Endothelial cell of umbilical vein (primary cell): ENCODE measurements at regions not wholly inside any gene's neighbourhood (a gene's known extent, or its start where the extent isn't known, plus 50 kb on each side); places are given as distances from the start of the nearest gene placed in this dataset. TPM values are rescaled to one million over a fixed set of nuclear protein-coding genes. Genes with fewer than 3 reads are reported as not detected.

ENCODE experiments used
- BruUV-seq: library from RNA; stranded (reverse); fragments of 400-500 nt; replicated peaks from 2 replicates; lab custom pipeline; 2021; lab: Mats Ljungman, UMichigan
- CTCF ChIA-PET: fragments of 300-600, 350-600 bp; sonication (Branson Sonifier 250); formaldehyde crosslinking; loops from one replicate; lab custom pipeline; 2021; ENCODE audit warnings: antibody characterized with exemption, inconsistent platforms; lab: Charles Lee
- POLR2A ChIA-PET: fragments of 300-600, 350-600 bp; sonication (Branson Sonifier 250); formaldehyde crosslinking; loops from one replicate; lab custom pipeline; 2021; ENCODE audit warnings: antibody characterized with exemption, inconsistent platforms; lab: Charles Lee
- DNase-seq: peaks from one replicate; pipeline ENCODE4 v3.0.0-alpha.2; 2011; ENCODE audit warnings: low read depth, low spot score
- FAIRE-seq: peaks from 2 replicates; lab custom pipeline; 2011; peaks lifted over from hg19 to GRCh38; lab: Jason Lieb, UNC
- H2AFZ ChIP-seq: 2 replicates; pipeline ENCODE4 v1.6.0; 2012; ENCODE audit warnings: low read depth, low read length, control low read depth, inconsistent platforms
- H3K27ac ChIP-seq: 2 replicates; pipeline ENCODE4 v1.5.1; 2011; ENCODE audit warnings: low read depth, mild to moderate bottlenecking, control low read depth, low read length, moderate library complexity; ENCODE audit not compliant: insufficient read depth
- H3K27me3 ChIP-seq, 2 experiments: 2 replicates each; pipeline versions ENCODE4 v1.6.0 to v1.6.1; 2011; ENCODE audit warnings: low read length in 2 of 2, mixed read lengths in 1 of 2; ENCODE audit not compliant: control insufficient read depth in 2 of 2, insufficient read depth in 2 of 2
- H3K36me3 ChIP-seq, 2 experiments: 2 replicates in 1 of 2; 3 replicates in 1 of 2; pipeline ENCODE4 v1.5.1; 2011; ENCODE audit warnings: low read length in 2 of 2, mild to moderate bottlenecking in 1 of 2, moderate library complexity in 1 of 2; ENCODE audit not compliant: control insufficient read depth in 2 of 2, insufficient read depth in 2 of 2; ENCODE audit errors: extremely low read depth in 1 of 2
- H3K4me1 ChIP-seq: 3 replicates; pipeline ENCODE4 v1.5.1; 2011; ENCODE audit warnings: mild to moderate bottlenecking, low read length; ENCODE audit not compliant: control insufficient read depth, insufficient read depth; ENCODE audit errors: extremely low read depth
- H3K4me2 ChIP-seq: 2 replicates; pipeline ENCODE4 v1.6.1; 2011; ENCODE audit warnings: low read length, control low read depth, mixed read lengths; ENCODE audit not compliant: insufficient read depth
- H3K4me3 ChIP-seq, 3 experiments: fragments of 200-600 bp in 1 of 3; sonication (generic), shearing (Covaris generic) in 1 of 3; replicated peaks in 1 of 3; 2 replicates each; pipeline ENCODE4 v1.5.1; 2011 to 2016; ENCODE audit warnings: control low read depth in 3 of 3, low read length in 3 of 3, mild to moderate bottlenecking in 2 of 3, inconsistent platforms in 1 of 3, low read depth in 1 of 3, moderate library complexity in 1 of 3; ENCODE audit not compliant: insufficient read depth in 1 of 3
- H3K79me2 ChIP-seq: 2 replicates; pipeline ENCODE4 v1.6.0; 2012; ENCODE audit warnings: low read length, inconsistent platforms; ENCODE audit not compliant: control insufficient read depth, insufficient read depth
- H3K9ac ChIP-seq: replicated peaks from 2 replicates; pipeline ENCODE3; 2011; ENCODE audit warnings: low read length, control low read depth; ENCODE audit not compliant: insufficient read depth; ENCODE audit errors: extremely low read depth
- H3K9me1 ChIP-seq: replicated peaks from 3 replicates; pipeline ENCODE4 v1.6.0; 2011; ENCODE audit warnings: mild to moderate bottlenecking, low read length; ENCODE audit not compliant: control insufficient read depth, insufficient read depth; ENCODE audit errors: extremely low read depth
- H3K9me3 ChIP-seq: replicated peaks from 2 replicates; pipeline ENCODE4 v1.5.1; 2012; ENCODE audit warnings: low read length, inconsistent platforms; ENCODE audit not compliant: control insufficient read depth, insufficient read depth
- H4K20me1 ChIP-seq: replicated peaks from 2 replicates; pipeline ENCODE3; 2011; ENCODE audit warnings: mild to moderate bottlenecking, low read length; ENCODE audit not compliant: control insufficient read depth, insufficient read depth; ENCODE audit errors: extremely low read depth
- EZH2 ChIP-seq: IDR thresholded peaks from 2 replicates; pipeline ENCODE4 v1.6.1; 2012; ENCODE audit warnings: borderline replicate concordance, low read depth, mild to moderate bottlenecking, moderate library complexity, low read length, inconsistent platforms; ENCODE audit not compliant: severe bottlenecking
- FOS ChIP-seq: IDR thresholded peaks from 2 replicates; pipeline ENCODE4 v1.6.1; 2011; ENCODE audit warnings: mild to moderate bottlenecking, low read length, moderate library complexity, borderline replicate concordance; ENCODE audit not compliant: insufficient read depth
- GATA2 ChIP-seq: IDR thresholded peaks from 2 replicates; pipeline ENCODE4 v1.7.0; 2011; ENCODE audit warnings: low read depth, mild to moderate bottlenecking, moderate library complexity, mixed read lengths, low read length; ENCODE audit not compliant: insufficient read length, insufficient read depth
- JUN ChIP-seq: IDR thresholded peaks from 2 replicates; pipeline ENCODE4 v1.6.1; 2011; ENCODE audit warnings: borderline replicate concordance, low read depth; ENCODE audit not compliant: insufficient read length, insufficient read depth
- MAX ChIP-seq: IDR thresholded peaks from 2 replicates; pipeline ENCODE4 v1.6.1; 2011; ENCODE audit not compliant: insufficient read depth, insufficient read length
- MYC ChIP-seq: IDR thresholded peaks from one replicate; pipeline ENCODE4 v1.6.1; 2011; ENCODE audit warnings: mild to moderate bottlenecking, low read depth, low read length
- POLR2A ChIP-seq: IDR thresholded peaks from 2 replicates; pipeline ENCODE4 v1.6.1; 2012; ENCODE audit warnings: low read depth, mild to moderate bottlenecking, control low read depth, low read length
- POLR2AphosphoS5 ChIP-seq: IDR thresholded peaks from 2 replicates; pipeline ENCODE4 v1.6.1; 2012; ENCODE audit warnings: low read depth, mild to moderate bottlenecking, control low read depth, low read length, moderate library complexity; ENCODE audit not compliant: insufficient read depth
- dilution Hi-C: fragments of 300-500 bp; cut with MboI; formaldehyde crosslinking; loops from one replicate; pipeline ENCODE4 v1.15.0; 2019; ENCODE audit warnings: low sequenced_read_pairs; ENCODE audit not compliant: extremely low pct_ligation_motif_present
- intact Hi-C: fragments of 100-400 bp; cut with micrococcal nuclease; formaldehyde crosslinking; loops from one replicate; pipeline ENCODE4 v1.10.0; 2022
- microRNA-seq: library from miRNA; unstranded; fragments of <30 nt; microRNA quantifications from one replicate; pipeline ENCODE4 v1.2.0, GENCODE V29; 2021; ENCODE audit warnings: borderline number of aligned reads, borderline replicate concordance
- small RNA-seq: library from RNA; depleted of rRNA; stranded (forward); fragments of <200 nt; gene quantifications from one replicate; pipeline ENCODE3, GENCODE V24; 2012; ENCODE audit warnings: low replicate concordance, low read depth; ENCODE audit not compliant: insufficient read depth, insufficient read length

- no TSS peak for BruUV-seq
- Histone ChIP-seq H3K4me1 (no peaks in the 10 kb centered on the region), H3K27ac (no peak overlapping the region), H2AFZ (no peak overlapping the region), H3K27me3 (peaks cover 0 to 4% of the 10 kb centered on the region in 2 experiments), H3K4me2 (no peak overlapping the region), H3K36me3 (no peaks in the 10 kb centered on the region), H3K4me3 (no peak overlapping the region), H3K9me1 (no peaks in the 10 kb centered on the region), H3K9ac (no peak overlapping the region), H3K79me2 (no peaks in the 10 kb centered on the region), H4K20me1 (no peaks in the 10 kb centered on the region), H3K9me3 (no peaks in the 10 kb centered on the region)
- TF ChIP-seq POLR2AphosphoS5 (no peak), EZH2 (no peak), FOS (no peak), MYC (no peak), JUN (no peak), MAX (no peak)
- POLR2A ChIA-PET, result interaction anchor here (0.6 kb wide), 1 partner anchor 49 kb away, joined by 3 read pairs; no protein-coding TSS in a partner anchor
- FAIRE-seq, result no peak
- intact Hi-C loops (no loop called here), dilution Hi-C loops (no loop called here)
- CTCF ChIA-PET, result no interaction called here
- no peak for DNase-seq
These were observed 98.8 kb downstream of the SNX19 start for GRCh38 chr11:130817330-130817944.

GRCh38 chr11:130819625-130820024 lies 96.7 kb downstream of the SNX19 start:
- Histone ChIP-seq H3K79me2 (no peaks in the 10 kb centered on the region), H2AFZ (no peak overlapping the region), H3K9ac (no peak overlapping the region), H3K36me3 (no peaks in the 10 kb centered on the region), H3K9me1 (no peaks in the 10 kb centered on the region), H3K9me3 (no peaks in the 10 kb centered on the region), H4K20me1 (no peaks in the 10 kb centered on the region), H3K4me2 (no peak overlapping the region), H3K27me3 (peaks cover 0 to 3% of the 10 kb centered on the region in 2 experiments), H3K4me1 (no peaks in the 10 kb centered on the region), H3K4me3 (no peak overlapping the region), H3K27ac (no peak overlapping the region)
- no peak for FAIRE-seq
- DNase-seq, result no peak
- intact Hi-C loops (no loop called here), dilution Hi-C loops (no loop called here)
- CTCF ChIA-PET, result interaction anchor here (1.6 kb wide), 1 partner anchor 12 kb away, joined by 3 read pairs; no protein-coding TSS in a partner anchor
- no peak for TF ChIP-seq MYC
- no peak for TF ChIP-seq EZH2
- no peak for TF ChIP-seq GATA2
- no peak for TF ChIP-seq POLR2A
- no TSS peak for BruUV-seq
- POLR2A ChIA-PET, result no interaction called here

Small RNAs in the stretch of these regions (microRNA-seq; reads per million reads assigned to microRNA genes)
- gene MIR8052, result not detected

Small RNAs in the stretch of these regions (small RNA-seq; reads per million reads assigned to genes)
- gene AP004371.1 (not detected), gene MIR8052 (not detected)
